Adrenal gland (tissue), 5 donors: ENCODE measurements at regions not wholly inside any gene's neighbourhood (a gene's known extent, or its start where the extent isn't known, plus 50 kb on each side); places are given as distances from the start of the nearest gene placed in this dataset.

ENCODE experiments used
- CTCF ChIP-seq, 6 experiments: fragments of 450-650 bp in 4 of 6; fragments of 200-600 bp in 2 of 6; sonication (generic) in 1 of 6; IDR thresholded peaks; 1 replicate in 5 of 6; 2 replicates in 1 of 6; pipeline versions ENCODE4 v1.5.1 to v1.8.0; 2016 to 2021; ENCODE audit warnings: antibody characterized with exemption in 6 of 6, mild to moderate bottlenecking in 2 of 6, moderate library complexity in 1 of 6
- POLR2A ChIP-seq, 2 donors: fragments of 450-650 bp; IDR thresholded peaks; one replicate each; pipeline ENCODE4 v1.6.1; 2017; ENCODE audit warnings: antibody characterized with exemption in 2 of 2, mild to moderate bottlenecking in 2 of 2, moderate library complexity in 1 of 2
- donor health status: DM: no; HTN: no; CAD: no.

GRCh38 chr2:239610457-239611221, 209.8 kb upstream of the HDAC4 start:
- TF ChIP-seq POLR2A (IDR thresholded peaks at IDR 0.05) (no peak), CTCF (IDR thresholded peaks at IDR 0.05) (no peak)
